A673 (cell line): ENCODE measurements at regions not wholly inside any gene's neighbourhood (a gene's known extent, or its start where the extent isn't known, plus 50 kb on each side); places are given as distances from the start of the nearest gene placed in this dataset.

Experiments
- BruUV-seq: library from RNA; stranded (reverse); fragments of 400-500 nt; replicated peaks from 2 replicates; lab custom pipeline; 2021; lab: Mats Ljungman, UMichigan
- CTCF ChIA-PET: fragments of 300-600 bp; sonication (Branson Sonifier 250); formaldehyde crosslinking; loops from one replicate; lab custom pipeline; 2022; ENCODE audit warnings: antibody characterized with exemption; lab: Charles Lee
- POLR2A ChIA-PET: fragments of 300-600 bp; sonication (Branson Sonifier 250); formaldehyde crosslinking; loops from one replicate; lab custom pipeline; 2022; ENCODE audit warnings: antibody characterized with exemption; ENCODE audit not compliant: low non-redundant PET; lab: Charles Lee
- DNase-seq: peaks from one replicate; pipeline ENCODE4 v3.0.0-alpha.2; 2015; ENCODE audit warnings: low spot score
- H3K27ac ChIP-seq: fragments of 200-600 bp; sonication (generic); 2 replicates; pipeline ENCODE4 v1.5.1; 2016; ENCODE audit warnings: mixed run types, low read depth, mild to moderate bottlenecking, mixed read lengths, antibody characterized with exemption, low read length; ENCODE audit not compliant: poor library complexity, severe bottlenecking
- H3K27me3 ChIP-seq: fragments of 200-600 bp; sonication (generic); replicated peaks from 2 replicates; pipeline ENCODE4 v1.6.1; 2017; ENCODE audit warnings: mixed run types, low read depth, mild to moderate bottlenecking, mixed read lengths, antibody characterized with exemption, low read length; ENCODE audit not compliant: insufficient read depth, poor library complexity
- H3K36me3 ChIP-seq: fragments of 200-600 bp; sonication (generic); 2 replicates; pipeline ENCODE4 v1.6.1; 2016; ENCODE audit warnings: mixed run types, mild to moderate bottlenecking, mixed read lengths, antibody characterized with exemption, low read length; ENCODE audit not compliant: insufficient read depth, poor library complexity, severe bottlenecking
- H3K4me1 ChIP-seq: fragments of 200-600 bp; sonication (generic); 2 replicates; pipeline ENCODE4 v1.6.1; 2017; ENCODE audit warnings: mixed run types, mild to moderate bottlenecking, mixed read lengths, antibody characterized with exemption, low read length; ENCODE audit not compliant: insufficient read depth, poor library complexity, severe bottlenecking
- H3K4me3 ChIP-seq: fragments of 200-600 bp; sonication (generic); 2 replicates; pipeline ENCODE4 v1.5.1; 2016; ENCODE audit warnings: low read depth, mixed run types, mild to moderate bottlenecking, mixed read lengths, low read length; ENCODE audit not compliant: poor library complexity, severe bottlenecking
- H3K9me3 ChIP-seq: fragments of 200-600 bp; sonication (generic); 2 replicates; pipeline ENCODE4 v1.6.1; 2016; ENCODE audit warnings: mixed run types, low read depth, mild to moderate bottlenecking, mixed read lengths, antibody characterized with exemption, low read length; ENCODE audit not compliant: poor library complexity, severe bottlenecking
- EZH2 ChIP-seq: fragments of 200-600 bp; sonication (generic); IDR thresholded peaks from 2 replicates; pipeline ENCODE4 v1.6.1; 2017; ENCODE audit warnings: borderline replicate concordance, low read depth, mild to moderate bottlenecking, mixed read lengths, antibody characterized with exemption, low read length; ENCODE audit not compliant: poor library complexity, severe bottlenecking
- intact Hi-C: fragments of 100-400 bp; cut with micrococcal nuclease; formaldehyde crosslinking; loops from one replicate; pipeline ENCODE4 v1.10.0; 2022; ENCODE audit not compliant: unreplicated experiment
- TF ChIP-seq, protein P1 (sequence below): fragments of 300-800, 200-600 bp; sonication (generic); conservative IDR thresholded peaks from 2 replicates; pipeline ENCODE4 v1.5.1; 2017; ENCODE audit warnings: low read depth, mild to moderate bottlenecking, antibody characterized with exemption, low read length, moderate library complexity, mixed read lengths

DNA sequence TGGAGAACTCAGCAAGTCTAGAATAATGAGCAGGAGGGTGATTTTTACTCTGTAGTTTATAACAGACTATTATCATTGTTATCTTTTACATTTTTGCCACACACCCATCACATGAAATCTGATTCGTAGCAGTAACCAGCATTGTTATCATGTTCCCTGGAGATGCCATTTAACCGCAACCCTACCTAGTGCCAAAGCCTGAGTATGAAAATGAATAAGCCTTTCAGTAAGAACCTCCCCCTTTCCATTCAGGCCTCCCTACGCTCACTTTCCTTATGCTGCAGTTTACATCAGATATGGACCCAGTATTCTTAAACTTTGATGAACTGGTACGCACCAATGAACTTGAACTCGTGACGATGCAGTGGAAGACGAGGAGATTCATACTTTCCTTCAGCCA lies 158.7 kb upstream of the SPRED1 start:
- no peak overlapping the region for H3K27ac ChIP-seq
- H3K4me3 ChIP-seq: no peak overlapping the region
- H3K4me1 ChIP-seq: no peaks in the 10 kb centered on the region
- ChIA-PET POLR2A (no interaction called here), CTCF (no interaction called here)
- no peaks in the 10 kb centered on the region for H3K36me3 ChIP-seq
- intact Hi-C loops: no loop called here
- no peak for TF ChIP-seq EZH2
- TF ChIP-seq, protein P1, sequence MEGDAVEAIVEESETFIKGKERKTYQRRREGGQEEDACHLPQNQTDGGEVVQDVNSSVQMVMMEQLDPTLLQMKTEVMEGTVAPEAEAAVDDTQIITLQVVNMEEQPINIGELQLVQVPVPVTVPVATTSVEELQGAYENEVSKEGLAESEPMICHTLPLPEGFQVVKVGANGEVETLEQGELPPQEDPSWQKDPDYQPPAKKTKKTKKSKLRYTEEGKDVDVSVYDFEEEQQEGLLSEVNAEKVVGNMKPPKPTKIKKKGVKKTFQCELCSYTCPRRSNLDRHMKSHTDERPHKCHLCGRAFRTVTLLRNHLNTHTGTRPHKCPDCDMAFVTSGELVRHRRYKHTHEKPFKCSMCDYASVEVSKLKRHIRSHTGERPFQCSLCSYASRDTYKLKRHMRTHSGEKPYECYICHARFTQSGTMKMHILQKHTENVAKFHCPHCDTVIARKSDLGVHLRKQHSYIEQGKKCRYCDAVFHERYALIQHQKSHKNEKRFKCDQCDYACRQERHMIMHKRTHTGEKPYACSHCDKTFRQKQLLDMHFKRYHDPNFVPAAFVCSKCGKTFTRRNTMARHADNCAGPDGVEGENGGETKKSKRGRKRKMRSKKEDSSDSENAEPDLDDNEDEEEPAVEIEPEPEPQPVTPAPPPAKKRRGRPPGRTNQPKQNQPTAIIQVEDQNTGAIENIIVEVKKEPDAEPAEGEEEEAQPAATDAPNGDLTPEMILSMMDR: no peak
- no TSS peak for BruUV-seq
- DNase-seq: no peak
- H3K27me3 ChIP-seq: no peaks in the 10 kb centered on the region
- H3K9me3 ChIP-seq: peaks cover 3% of the 10 kb centered on the region

DNA sequence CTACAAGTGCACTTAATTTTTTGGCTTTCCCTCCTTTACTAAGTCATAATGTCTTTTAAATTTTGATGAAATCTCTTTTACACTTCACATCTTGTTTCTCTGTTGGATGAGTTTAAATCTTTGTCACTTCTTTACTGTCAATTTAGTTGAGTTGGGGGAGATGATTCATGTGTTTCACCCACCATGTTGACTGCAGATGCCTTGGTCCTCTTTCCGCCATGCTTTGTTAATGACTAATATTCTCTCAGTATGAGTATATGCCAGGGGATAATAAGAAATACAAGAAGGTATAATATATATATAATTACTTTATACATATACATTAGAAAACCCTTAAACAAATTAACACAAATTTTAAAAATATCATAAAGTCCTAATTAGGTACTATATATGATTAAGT lies 149.7 kb upstream of the SPRED1 start:
- intact Hi-C loops: no loop called here
- Histone ChIP-seq H3K4me1 (no peaks in the 10 kb centered on the region), H3K9me3 (no peaks in the 10 kb centered on the region), H3K27ac (no peak overlapping the region), H3K36me3 (no peaks in the 10 kb centered on the region), H3K4me3 (no peak overlapping the region), H3K27me3 (no peaks in the 10 kb centered on the region)
- BruUV-seq: no TSS peak
- DNase-seq: no peak
- CTCF ChIA-PET: no interaction called here
- no peak for TF ChIP-seq EZH2
- TF ChIP-seq, protein P1: no peak
- POLR2A ChIA-PET: no interaction called here

DNA sequence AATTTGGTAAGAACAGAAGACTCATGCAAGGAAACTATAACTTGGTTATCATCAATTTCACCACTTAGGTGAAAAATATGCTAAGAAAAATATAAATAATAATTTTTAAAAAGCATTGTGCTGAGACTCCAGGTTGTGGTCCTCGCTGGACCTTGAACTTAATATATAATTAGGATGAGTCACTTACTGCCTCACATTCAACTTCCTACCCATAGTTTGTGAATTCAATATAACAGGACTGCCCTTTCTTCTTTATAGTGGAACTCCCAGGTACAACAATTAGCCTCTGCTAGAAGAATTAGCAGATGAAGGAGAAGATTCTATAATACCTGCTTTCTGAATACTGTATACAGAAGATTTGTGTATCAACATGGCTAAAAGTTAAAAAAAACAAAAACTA lies 149.1 kb upstream of the SPRED1 start:
- DNase-seq: no peak
- Histone ChIP-seq H3K4me1 (no peaks in the 10 kb centered on the region), H3K9me3 (no peaks in the 10 kb centered on the region), H3K27ac (no peak overlapping the region), H3K36me3 (no peaks in the 10 kb centered on the region), H3K27me3 (no peaks in the 10 kb centered on the region), H3K4me3 (no peak overlapping the region)
- POLR2A ChIA-PET: no interaction called here
- TF ChIP-seq, protein P1: no peak
- no peak for TF ChIP-seq EZH2
- CTCF ChIA-PET: no interaction called here
- intact Hi-C loops: no loop called here
- no TSS peak for BruUV-seq
